ENCODE measurements at regions not wholly inside any gene's neighbourhood (a gene's known extent, or its start where the extent isn't known, plus 50 kb on each side); places are given as distances from the start of the nearest gene placed in this dataset.

GRCh38 chr7:124480036-124480820 is 285.4 kb downstream of the GPR37 start:
- Histone ChIP-seq H3K36me3 (no peaks in the 10 kb centered on the region), H3K9me3 (no peaks in the 10 kb centered on the region), H3K4me1 (no peaks in the 10 kb centered on the region), H3K27me3 (no peaks in the 10 kb centered on the region), H3K4me3 (no peak overlapping the region), H3K27ac (no peak overlapping the region)
- intact Hi-C loops (cut with DNase I), result no loop called here
- no peak for DNase-seq (ENCODE audit: extremely low spot score in 2 of 2)
- TF ChIP-seq CTCF (IDR thresholded peaks at IDR 0.05) (no peak), POLR2A (IDR thresholded peaks at IDR 0.05) (no peak), POLR2AphosphoS5 (IDR thresholded peaks at IDR 0.05; ENCODE audit: insufficient read depth in 1 of 2, low read depth in 1 of 2) (no peak)

DNA sequence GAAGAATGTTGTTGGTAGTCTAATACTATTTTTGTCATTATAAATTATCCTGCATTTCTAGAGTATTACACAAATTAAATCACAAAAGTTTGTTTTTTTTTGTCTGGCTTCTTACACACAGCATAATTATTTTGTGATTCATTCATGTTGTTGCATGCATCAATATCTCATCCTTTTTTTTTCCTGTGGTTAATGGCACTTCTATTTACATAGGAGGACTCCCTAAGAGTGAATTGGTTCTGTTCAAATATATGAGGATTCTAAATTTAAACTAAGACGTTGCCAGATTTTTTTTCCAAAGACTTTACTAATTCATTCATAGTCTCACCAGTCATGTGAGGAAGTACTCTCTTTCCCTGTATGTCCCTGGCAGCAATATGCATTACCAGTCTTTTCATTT is 303.3 kb downstream of the GPR37 start:
- Histone ChIP-seq H3K27ac (no peak overlapping the region), H3K9me3 (no peaks in the 10 kb centered on the region), H3K27me3 (no peaks in the 10 kb centered on the region), H3K4me3 (no peak overlapping the region), H3K36me3 (no peaks in the 10 kb centered on the region), H3K4me1 (no peaks in the 10 kb centered on the region)
- TF ChIP-seq CTCF (IDR thresholded peaks at IDR 0.05) (no peak), POLR2A (IDR thresholded peaks at IDR 0.05) (no peak), POLR2AphosphoS5 (IDR thresholded peaks at IDR 0.05; ENCODE audit: insufficient read depth in 1 of 2, low read depth in 1 of 2) (no peak)
- intact Hi-C loops (cut with DNase I), result no loop called here
- no peak for DNase-seq (ENCODE audit: extremely low spot score in 2 of 2)

DNA sequence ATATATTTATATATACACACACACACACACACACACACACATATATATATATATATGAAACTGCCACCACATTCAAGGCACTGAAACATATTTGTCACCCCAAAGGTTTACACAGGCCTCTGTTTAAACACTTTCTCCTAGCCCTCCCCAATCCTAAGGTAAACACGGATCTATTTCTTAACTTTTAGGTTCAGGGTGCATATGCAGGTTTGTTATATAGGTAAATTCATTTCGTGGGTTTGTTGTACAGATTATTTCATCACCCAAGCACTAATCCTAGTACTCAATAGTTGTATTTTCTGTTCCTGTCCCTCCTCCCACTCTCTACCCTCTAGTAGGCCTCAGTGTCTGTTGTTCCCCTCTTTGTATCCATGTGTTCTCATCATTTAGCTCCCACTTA is 305.0 kb downstream of the GPR37 start:
- TF ChIP-seq POLR2AphosphoS5 (IDR thresholded peaks at IDR 0.05; ENCODE audit: insufficient read depth in 1 of 2, low read depth in 1 of 2) (no peak), POLR2A (IDR thresholded peaks at IDR 0.05) (no peak), CTCF (IDR thresholded peaks at IDR 0.05) (no peak)
- intact Hi-C loops (cut with DNase I), result no loop called here
- no peaks in the 10 kb centered on the region for H3K9me3 ChIP-seq

DNA sequence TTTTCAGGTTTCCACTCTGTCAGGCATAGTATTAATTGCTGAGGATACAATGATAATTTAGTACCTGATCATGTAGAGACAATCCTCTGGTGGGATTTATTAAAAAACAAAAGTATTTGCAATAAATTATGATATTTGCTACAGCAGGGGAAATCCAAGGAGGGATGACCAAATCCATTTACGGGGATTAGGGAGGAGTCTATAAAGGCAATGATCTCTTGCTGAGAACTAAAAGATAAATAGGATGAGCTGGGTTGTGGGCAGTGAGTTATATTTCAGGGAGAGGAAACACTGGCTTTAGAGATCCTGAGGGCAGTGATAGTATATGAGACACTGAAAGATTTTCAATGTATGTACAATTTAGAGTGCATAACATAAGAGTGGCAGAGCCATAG is 305.5 kb downstream of the GPR37 start:
- no peak for DNase-seq (ENCODE audit: extremely low spot score in 2 of 2)
- TF ChIP-seq CTCF (IDR thresholded peaks at IDR 0.05), result no peak
- no peak for TF ChIP-seq POLR2AphosphoS5 (IDR thresholded peaks at IDR 0.05; ENCODE audit: insufficient read depth in 1 of 2, low read depth in 1 of 2)
- no peaks in the 10 kb centered on the region for H3K36me3 ChIP-seq
- H3K4me3 ChIP-seq, result no peak overlapping the region
- no peak overlapping the region for H3K27ac ChIP-seq
- H3K9me3 ChIP-seq, result no peaks in the 10 kb centered on the region
- intact Hi-C loops (cut with DNase I), result no loop called here
- no peaks in the 10 kb centered on the region for H3K27me3 ChIP-seq
- no peaks in the 10 kb centered on the region for H3K4me1 ChIP-seq

More for the DNA sequence above, 305.0 kb downstream of the GPR37 start:
- no peak for DNase-seq (ENCODE audit: extremely low spot score in 2 of 2)
- Histone ChIP-seq H3K27ac (no peak overlapping the region), H3K4me3 (no peak overlapping the region), H3K4me1 (no peaks in the 10 kb centered on the region), H3K36me3 (no peaks in the 10 kb centered on the region), H3K27me3 (no peaks in the 10 kb centered on the region)

Data from vagina (tissue), 2 donors.